Osteoblast (primary cell): ENCODE measurements at regions not wholly inside any gene's neighbourhood (a gene's known extent, or its start where the extent isn't known, plus 50 kb on each side); places are given as distances from the start of the nearest gene placed in this dataset.

Experiments
- DNase-seq: peaks from one replicate; pipeline ENCODE4 v3.0.0; 2011; ENCODE audit warnings: low spot score, mixed read lengths; ENCODE audit not compliant: insufficient read length; ENCODE audit errors: missing footprints
- H2AFZ ChIP-seq: 2 replicates; pipeline ENCODE4 v1.6.0; 2011; ENCODE audit warnings: mild to moderate bottlenecking, low read length
- H3K27ac ChIP-seq: 2 replicates; pipeline ENCODE4 v1.5.1; 2011; ENCODE audit warnings: mild to moderate bottlenecking, low read depth, low read length, moderate library complexity
- H3K27me3 ChIP-seq: 2 replicates; pipeline ENCODE4 v1.6.0; 2012; ENCODE audit warnings: mild to moderate bottlenecking, control low read depth, inconsistent platforms, low read length, moderate library complexity; ENCODE audit not compliant: insufficient read depth
- H3K36me3 ChIP-seq: 2 replicates; pipeline ENCODE4 v1.5.1; 2011; ENCODE audit warnings: mild to moderate bottlenecking, low read length, control low read depth, moderate library complexity; ENCODE audit not compliant: insufficient read depth
- H3K4me1 ChIP-seq: 2 replicates; pipeline ENCODE4 v1.5.1; 2011; ENCODE audit warnings: mild to moderate bottlenecking, low read length, control low read depth, moderate library complexity; ENCODE audit not compliant: insufficient read depth
- H3K4me2 ChIP-seq: 2 replicates; pipeline ENCODE4 v1.6.0; 2011; ENCODE audit warnings: mild to moderate bottlenecking, low read length; ENCODE audit not compliant: insufficient read depth
- H3K4me3 ChIP-seq: fragments of 200-600 bp; sonication (generic); 3 replicates; pipeline ENCODE4 v1.5.1; 2012; ENCODE audit warnings: mild to moderate bottlenecking, low read length, inconsistent platforms; ENCODE audit not compliant: insufficient read depth
- H3K79me2 ChIP-seq: 2 replicates; pipeline ENCODE4 v1.6.0; 2012; ENCODE audit warnings: mild to moderate bottlenecking, low read length, control low read depth, inconsistent platforms; ENCODE audit not compliant: insufficient read depth
- H3K9me3 ChIP-seq: 2 replicates; pipeline ENCODE4 v1.5.1; 2011; ENCODE audit warnings: low read depth, low read length, control low read depth
- H4K20me1 ChIP-seq: 2 replicates; pipeline ENCODE4 v1.6.0; 2012; ENCODE audit warnings: mild to moderate bottlenecking, low read length, control low read depth; ENCODE audit not compliant: insufficient read depth
- TF ChIP-seq, protein P1 (sequence below): IDR thresholded peaks from 2 replicates; pipeline ENCODE4 v1.5.1; 2011; ENCODE audit warnings: mild to moderate bottlenecking, low read depth, low read length, moderate library complexity; ENCODE audit errors: extremely low read depth

DNA sequence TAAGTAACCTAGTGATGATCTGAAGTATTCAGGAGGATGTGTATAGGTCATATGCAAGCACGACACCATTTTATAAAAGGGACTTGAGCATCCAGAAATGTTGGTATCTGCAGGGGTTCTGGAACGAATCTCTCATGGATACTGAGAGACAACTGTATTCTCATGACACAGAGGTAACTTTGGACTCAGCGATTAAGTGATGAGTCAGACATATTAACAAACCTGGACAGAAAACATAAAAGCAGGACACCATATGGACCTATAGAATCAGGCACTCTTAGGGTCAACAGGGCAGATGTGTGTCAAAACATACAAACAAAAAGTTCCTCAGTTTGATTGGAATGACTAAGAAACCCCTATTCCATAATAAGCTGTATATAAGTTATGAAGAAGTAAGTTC lies 248.1 kb downstream of the ANKRD7 start:
- TF ChIP-seq, protein P1, sequence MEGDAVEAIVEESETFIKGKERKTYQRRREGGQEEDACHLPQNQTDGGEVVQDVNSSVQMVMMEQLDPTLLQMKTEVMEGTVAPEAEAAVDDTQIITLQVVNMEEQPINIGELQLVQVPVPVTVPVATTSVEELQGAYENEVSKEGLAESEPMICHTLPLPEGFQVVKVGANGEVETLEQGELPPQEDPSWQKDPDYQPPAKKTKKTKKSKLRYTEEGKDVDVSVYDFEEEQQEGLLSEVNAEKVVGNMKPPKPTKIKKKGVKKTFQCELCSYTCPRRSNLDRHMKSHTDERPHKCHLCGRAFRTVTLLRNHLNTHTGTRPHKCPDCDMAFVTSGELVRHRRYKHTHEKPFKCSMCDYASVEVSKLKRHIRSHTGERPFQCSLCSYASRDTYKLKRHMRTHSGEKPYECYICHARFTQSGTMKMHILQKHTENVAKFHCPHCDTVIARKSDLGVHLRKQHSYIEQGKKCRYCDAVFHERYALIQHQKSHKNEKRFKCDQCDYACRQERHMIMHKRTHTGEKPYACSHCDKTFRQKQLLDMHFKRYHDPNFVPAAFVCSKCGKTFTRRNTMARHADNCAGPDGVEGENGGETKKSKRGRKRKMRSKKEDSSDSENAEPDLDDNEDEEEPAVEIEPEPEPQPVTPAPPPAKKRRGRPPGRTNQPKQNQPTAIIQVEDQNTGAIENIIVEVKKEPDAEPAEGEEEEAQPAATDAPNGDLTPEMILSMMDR, result no peak

DNA sequence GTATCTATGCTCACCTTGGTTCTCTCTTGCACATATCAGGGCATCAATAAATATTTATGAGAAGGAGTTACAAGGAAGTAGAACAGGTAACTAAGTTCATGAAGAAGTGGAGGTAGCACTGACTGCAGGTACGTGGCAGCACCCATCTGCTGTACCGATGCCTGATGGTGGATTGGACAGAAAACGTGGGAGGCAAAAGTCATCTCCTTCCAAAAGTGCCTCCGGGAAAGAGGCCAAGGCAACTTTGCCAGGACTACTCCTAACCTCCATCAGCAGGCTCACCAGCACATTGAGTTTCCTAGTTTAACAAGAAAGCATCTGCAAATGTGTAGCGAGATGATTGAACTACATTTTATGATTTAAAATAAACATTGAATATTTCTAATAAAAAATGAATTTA lies 248.8 kb downstream of the ANKRD7 start:
- H3K4me1 ChIP-seq, result no peaks in the 10 kb centered on the region
- no peak overlapping the region for H3K4me2 ChIP-seq
- H3K27me3 ChIP-seq, result no peaks in the 10 kb centered on the region
- H4K20me1 ChIP-seq, result no peaks in the 10 kb centered on the region
- TF ChIP-seq, protein P1, result no peak
- DNase-seq, result no peak
- H2AFZ ChIP-seq, result no peak overlapping the region
- H3K79me2 ChIP-seq, result no peaks in the 10 kb centered on the region
- peaks cover 6% of the 10 kb centered on the region for H3K9me3 ChIP-seq
- H3K36me3 ChIP-seq, result no peaks in the 10 kb centered on the region
- H3K4me3 ChIP-seq, result no peak overlapping the region
- H3K27ac ChIP-seq, result no peak overlapping the region

More for the DNA sequence above, 248.1 kb downstream of the ANKRD7 start:
- Histone ChIP-seq H3K9me3 (peaks cover 6% of the 10 kb centered on the region), H3K4me1 (no peaks in the 10 kb centered on the region), H2AFZ (no peak overlapping the region), H4K20me1 (no peaks in the 10 kb centered on the region), H3K79me2 (no peaks in the 10 kb centered on the region), H3K27ac (no peak overlapping the region), H3K4me3 (no peak overlapping the region), H3K36me3 (no peaks in the 10 kb centered on the region), H3K4me2 (no peak overlapping the region), H3K27me3 (no peaks in the 10 kb centered on the region)
- DNase-seq, result no peak

DNA sequence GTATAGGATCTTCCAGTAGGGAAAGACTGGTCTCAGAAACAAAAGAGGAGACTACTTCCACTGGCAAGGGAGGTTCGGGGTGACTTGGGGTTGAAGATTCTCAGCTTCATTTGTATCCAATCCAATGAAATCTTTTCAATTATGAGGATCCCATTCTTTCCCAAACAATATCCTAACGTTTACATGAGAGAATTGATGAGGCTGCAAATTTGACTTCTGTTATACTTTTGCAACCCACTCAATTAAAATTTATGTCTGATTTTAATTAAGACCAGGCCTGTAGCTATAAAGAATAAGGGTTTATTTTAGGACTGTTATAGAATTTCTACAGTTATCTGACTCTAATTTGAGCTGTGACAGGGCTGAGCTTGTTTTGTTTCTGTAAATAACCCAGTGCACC lies 251.5 kb downstream of the ANKRD7 start:
- no peaks in the 10 kb centered on the region for H3K4me1 ChIP-seq
- H3K36me3 ChIP-seq, result no peaks in the 10 kb centered on the region
- H3K27ac ChIP-seq, result no peak overlapping the region
- no peaks in the 10 kb centered on the region for H3K27me3 ChIP-seq
- no peak overlapping the region for H2AFZ ChIP-seq
- no peak for DNase-seq
- H3K9me3 ChIP-seq, result peaks cover 6% of the 10 kb centered on the region
- H3K79me2 ChIP-seq, result no peaks in the 10 kb centered on the region
- H3K4me2 ChIP-seq, result no peak overlapping the region
- TF ChIP-seq, protein P1, result no peak
- no peak overlapping the region for H3K4me3 ChIP-seq
- H4K20me1 ChIP-seq, result no peaks in the 10 kb centered on the region

DNA sequence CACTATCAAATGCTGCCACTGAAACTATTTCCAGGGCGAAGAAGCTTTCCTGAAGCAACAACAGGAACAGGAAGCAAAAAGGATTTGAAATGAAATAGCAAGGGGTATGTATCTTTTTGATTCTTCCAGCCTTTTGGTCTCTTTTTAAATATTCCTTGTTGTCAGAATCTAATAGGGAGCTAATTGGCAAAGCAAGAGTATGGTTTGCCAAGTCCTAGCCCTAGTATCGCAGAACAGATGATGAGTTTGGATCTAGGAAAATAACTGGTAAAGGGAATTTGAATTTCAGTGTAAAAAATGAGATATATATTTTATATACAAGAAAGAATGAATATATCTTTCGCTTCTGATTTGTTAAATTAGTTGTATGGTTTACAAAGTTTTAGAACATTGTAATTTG lies 252.5 kb downstream of the ANKRD7 start:
- DNase-seq, result no peak
- Histone ChIP-seq H3K4me3 (no peak overlapping the region), H2AFZ (no peak overlapping the region), H3K27me3 (no peaks in the 10 kb centered on the region), H3K27ac (no peak overlapping the region), H3K4me2 (no peak overlapping the region), H3K4me1 (no peaks in the 10 kb centered on the region), H4K20me1 (no peaks in the 10 kb centered on the region), H3K79me2 (no peaks in the 10 kb centered on the region), H3K9me3 (peaks cover 3% of the 10 kb centered on the region), H3K36me3 (no peaks in the 10 kb centered on the region)
- TF ChIP-seq, protein P1, result no peak
